ENCODE measurements at regions not wholly inside any gene's neighbourhood (a gene's known extent, or its start where the extent isn't known, plus 50 kb on each side); places are given as distances from the start of the nearest gene placed in this dataset.

DNA sequence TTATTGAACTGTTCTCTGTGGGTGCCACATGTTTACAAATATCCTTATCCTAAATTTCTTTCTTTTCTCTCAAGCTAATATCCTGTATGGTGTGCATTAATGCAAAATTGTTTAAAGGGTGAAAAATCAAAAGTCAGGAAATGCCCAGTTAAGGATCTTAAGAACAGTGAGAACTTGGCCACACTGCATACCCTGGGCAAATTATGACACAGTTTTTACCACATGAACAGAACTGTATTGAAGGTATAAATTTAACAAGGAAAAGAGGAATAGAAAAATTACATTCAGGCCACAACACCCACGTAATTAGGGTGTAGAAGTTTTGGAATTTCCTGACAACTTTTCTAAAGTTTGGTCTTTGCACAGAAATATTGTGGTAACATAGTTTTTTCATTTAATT, 94.4 kb upstream of the HCCS start:
- TF ChIP-seq RAD21 (conservative IDR thresholded peaks at IDR 0.05 in 1 of 2, IDR thresholded peaks at IDR 0.05 in 1 of 2) (no peak), POLR2A (IDR thresholded peaks at IDR 0.05; ENCODE audit: low read length) (no peak), SREBF2 (IDR thresholded peaks at IDR 0.05) (no peak), CHD4 (IDR thresholded peaks at IDR 0.05; ENCODE audit: borderline replicate concordance) (no peak), RCOR1 (IDR thresholded peaks at IDR 0.05; ENCODE audit: low read depth, low read length) (no peak), CTCF (IDR thresholded peaks at IDR 0.05) (no peak), BHLHE40 (IDR thresholded peaks at IDR 0.05; ENCODE audit: low read depth, low read length) (no peak), MAZ (IDR thresholded peaks at IDR 0.05; ENCODE audit: borderline replicate concordance, low read depth, low read length) (no peak)
- TF ChIP-seq, protein P1, sequence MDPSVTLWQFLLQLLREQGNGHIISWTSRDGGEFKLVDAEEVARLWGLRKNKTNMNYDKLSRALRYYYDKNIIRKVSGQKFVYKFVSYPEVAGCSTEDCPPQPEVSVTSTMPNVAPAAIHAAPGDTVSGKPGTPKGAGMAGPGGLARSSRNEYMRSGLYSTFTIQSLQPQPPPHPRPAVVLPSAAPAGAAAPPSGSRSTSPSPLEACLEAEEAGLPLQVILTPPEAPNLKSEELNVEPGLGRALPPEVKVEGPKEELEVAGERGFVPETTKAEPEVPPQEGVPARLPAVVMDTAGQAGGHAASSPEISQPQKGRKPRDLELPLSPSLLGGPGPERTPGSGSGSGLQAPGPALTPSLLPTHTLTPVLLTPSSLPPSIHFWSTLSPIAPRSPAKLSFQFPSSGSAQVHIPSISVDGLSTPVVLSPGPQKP (IDR thresholded peaks at IDR 0.05; ENCODE audit: low read depth, low read length), result no peak
- TF ChIP-seq, protein P2, sequence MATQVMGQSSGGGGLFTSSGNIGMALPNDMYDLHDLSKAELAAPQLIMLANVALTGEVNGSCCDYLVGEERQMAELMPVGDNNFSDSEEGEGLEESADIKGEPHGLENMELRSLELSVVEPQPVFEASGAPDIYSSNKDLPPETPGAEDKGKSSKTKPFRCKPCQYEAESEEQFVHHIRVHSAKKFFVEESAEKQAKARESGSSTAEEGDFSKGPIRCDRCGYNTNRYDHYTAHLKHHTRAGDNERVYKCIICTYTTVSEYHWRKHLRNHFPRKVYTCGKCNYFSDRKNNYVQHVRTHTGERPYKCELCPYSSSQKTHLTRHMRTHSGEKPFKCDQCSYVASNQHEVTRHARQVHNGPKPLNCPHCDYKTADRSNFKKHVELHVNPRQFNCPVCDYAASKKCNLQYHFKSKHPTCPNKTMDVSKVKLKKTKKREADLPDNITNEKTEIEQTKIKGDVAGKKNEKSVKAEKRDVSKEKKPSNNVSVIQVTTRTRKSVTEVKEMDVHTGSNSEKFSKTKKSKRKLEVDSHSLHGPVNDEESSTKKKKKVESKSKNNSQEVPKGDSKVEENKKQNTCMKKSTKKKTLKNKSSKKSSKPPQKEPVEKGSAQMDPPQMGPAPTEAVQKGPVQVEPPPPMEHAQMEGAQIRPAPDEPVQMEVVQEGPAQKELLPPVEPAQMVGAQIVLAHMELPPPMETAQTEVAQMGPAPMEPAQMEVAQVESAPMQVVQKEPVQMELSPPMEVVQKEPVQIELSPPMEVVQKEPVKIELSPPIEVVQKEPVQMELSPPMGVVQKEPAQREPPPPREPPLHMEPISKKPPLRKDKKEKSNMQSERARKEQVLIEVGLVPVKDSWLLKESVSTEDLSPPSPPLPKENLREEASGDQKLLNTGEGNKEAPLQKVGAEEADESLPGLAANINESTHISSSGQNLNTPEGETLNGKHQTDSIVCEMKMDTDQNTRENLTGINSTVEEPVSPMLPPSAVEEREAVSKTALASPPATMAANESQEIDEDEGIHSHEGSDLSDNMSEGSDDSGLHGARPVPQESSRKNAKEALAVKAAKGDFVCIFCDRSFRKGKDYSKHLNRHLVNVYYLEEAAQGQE (IDR thresholded peaks at IDR 0.05), result no peak
